ENCODE measurements at regions not wholly inside any gene's neighbourhood (a gene's known extent, or its start where the extent isn't known, plus 50 kb on each side); places are given as distances from the start of the nearest gene placed in this dataset.

GRCh38 chr1:69376408-69376807 lies 191.3 kb upstream of the LRRC7 start:
- DNase-seq = no peak

- DNase-seq = no peak
Observed at GRCh38 chr1:69377507-69377906, 190.2 kb upstream of the LRRC7 start.

- DNase-seq = no peak
Observed at GRCh38 chr1:69388044-69388443, 179.7 kb upstream of the LRRC7 start.

GRCh38 chr1:69400128-69400527 lies 167.6 kb upstream of the LRRC7 start:
- DNase-seq = no peak

- no peak for DNase-seq
Observed at GRCh38 chr1:69401879-69402278, 165.8 kb upstream of the LRRC7 start.

- no peak for DNase-seq
Observed at GRCh38 chr1:69403756-69404320, 163.9 kb upstream of the LRRC7 start.

- no peak for DNase-seq
Observed at GRCh38 chr1:69404486-69404885, 163.2 kb upstream of the LRRC7 start.

GRCh38 chr1:69406244-69406643 lies 161.5 kb upstream of the LRRC7 start:
- no peak for DNase-seq

- no peak for DNase-seq
Observed at GRCh38 chr1:69409731-69410456, 157.8 kb upstream of the LRRC7 start.

GRCh38 chr1:69410457-69410850 lies 157.3 kb upstream of the LRRC7 start:
- DNase-seq = no peak

GRCh38 chr1:69410893-69411292 lies 156.8 kb upstream of the LRRC7 start:
- no peak for DNase-seq

GRCh38 chr1:69411617-69412016 lies 156.1 kb upstream of the LRRC7 start:
- DNase-seq = no peak

GRCh38 chr1:69413129-69413528 lies 154.6 kb upstream of the LRRC7 start:
- DNase-seq = no peak

- no peak for DNase-seq
Observed at GRCh38 chr1:69414574-69414973, 153.1 kb upstream of the LRRC7 start.

GRCh38 chr1:69421286-69421685 lies 146.4 kb upstream of the LRRC7 start:
- no peak for DNase-seq

GRCh38 chr1:69425871-69426270 lies 141.9 kb upstream of the LRRC7 start:
- no peak for DNase-seq

GRCh38 chr1:69426401-69426800 lies 141.3 kb upstream of the LRRC7 start:
- DNase-seq = no peak

GRCh38 chr1:69433073-69433472 lies 134.6 kb upstream of the LRRC7 start:
- DNase-seq = peak in 1 of 2 experiments; percentile 42

- no peak for DNase-seq
Observed at GRCh38 chr1:69436151-69436550, 131.6 kb upstream of the LRRC7 start.

GRCh38 chr1:69438056-69438795 lies 129.5 kb upstream of the LRRC7 start:
- no peak for DNase-seq

GRCh38 chr1:69441496-69441895 lies 126.2 kb upstream of the LRRC7 start:
- no peak for DNase-seq

- DNase-seq = no peak
Observed at GRCh38 chr1:69451196-69451595, 116.5 kb upstream of the LRRC7 start.

- no peak for DNase-seq
Observed at GRCh38 chr1:69455718-69456117, 112.0 kb upstream of the LRRC7 start.

- DNase-seq = no peak
Observed at GRCh38 chr1:69459244-69459643, 108.5 kb upstream of the LRRC7 start.

All from NCI-H446 (cell line).